ENCODE measurements at regions not wholly inside any gene's neighbourhood (a gene's known extent, or its start where the extent isn't known, plus 50 kb on each side); places are given as distances from the start of the nearest gene placed in this dataset.

DNA sequence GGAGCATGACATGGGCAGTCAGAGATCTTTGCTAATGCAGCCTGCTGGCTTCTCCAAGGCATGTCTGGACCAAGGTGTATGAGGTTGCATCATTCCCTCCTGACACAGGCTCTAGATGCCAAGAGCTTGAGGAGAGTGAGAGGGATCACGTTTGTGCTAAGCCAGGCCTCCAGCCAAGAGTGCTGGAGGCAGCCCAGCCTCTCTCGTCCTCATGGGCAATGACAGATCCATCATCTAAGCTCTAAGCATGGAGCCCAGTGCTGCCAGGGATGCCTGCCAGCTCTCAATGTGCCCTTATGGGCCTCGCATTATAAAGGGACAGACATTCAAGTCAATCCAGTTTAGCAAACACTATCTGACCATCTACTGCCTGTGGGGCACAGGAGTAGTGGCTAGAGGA lies 136.3 kb upstream of the VSTM2B start (continued):
- TF ChIP-seq TCF7L2 (IDR thresholded peaks at IDR 0.05; ENCODE audit: borderline replicate concordance, extremely low read depth, insufficient read depth, insufficient read length) (no peak), CEBPB (IDR thresholded peaks at IDR 0.05; ENCODE audit: low read depth) (no peak), ZNF274 (IDR thresholded peaks at IDR 0.05; ENCODE audit: low read depth, low read length) (no peak), SRF (IDR thresholded peaks at IDR 0.05; ENCODE audit: low read depth) (no peak)
- TF ChIP-seq, protein P1, sequence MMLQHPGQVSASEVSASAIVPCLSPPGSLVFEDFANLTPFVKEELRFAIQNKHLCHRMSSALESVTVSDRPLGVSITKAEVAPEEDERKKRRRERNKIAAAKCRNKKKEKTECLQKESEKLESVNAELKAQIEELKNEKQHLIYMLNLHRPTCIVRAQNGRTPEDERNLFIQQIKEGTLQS (IDR thresholded peaks at IDR 0.05) = no peak
- TF ChIP-seq, protein P2, sequence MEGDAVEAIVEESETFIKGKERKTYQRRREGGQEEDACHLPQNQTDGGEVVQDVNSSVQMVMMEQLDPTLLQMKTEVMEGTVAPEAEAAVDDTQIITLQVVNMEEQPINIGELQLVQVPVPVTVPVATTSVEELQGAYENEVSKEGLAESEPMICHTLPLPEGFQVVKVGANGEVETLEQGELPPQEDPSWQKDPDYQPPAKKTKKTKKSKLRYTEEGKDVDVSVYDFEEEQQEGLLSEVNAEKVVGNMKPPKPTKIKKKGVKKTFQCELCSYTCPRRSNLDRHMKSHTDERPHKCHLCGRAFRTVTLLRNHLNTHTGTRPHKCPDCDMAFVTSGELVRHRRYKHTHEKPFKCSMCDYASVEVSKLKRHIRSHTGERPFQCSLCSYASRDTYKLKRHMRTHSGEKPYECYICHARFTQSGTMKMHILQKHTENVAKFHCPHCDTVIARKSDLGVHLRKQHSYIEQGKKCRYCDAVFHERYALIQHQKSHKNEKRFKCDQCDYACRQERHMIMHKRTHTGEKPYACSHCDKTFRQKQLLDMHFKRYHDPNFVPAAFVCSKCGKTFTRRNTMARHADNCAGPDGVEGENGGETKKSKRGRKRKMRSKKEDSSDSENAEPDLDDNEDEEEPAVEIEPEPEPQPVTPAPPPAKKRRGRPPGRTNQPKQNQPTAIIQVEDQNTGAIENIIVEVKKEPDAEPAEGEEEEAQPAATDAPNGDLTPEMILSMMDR (IDR thresholded peaks at IDR 0.05 in 2 of 3, conservative IDR thresholded peaks at IDR 0.05 in 1 of 3; ENCODE audit: borderline replicate concordance in 1 of 3, insufficient read depth in 1 of 3, low read depth in 2 of 3, low read length in 2 of 3) = no peak

DNA sequence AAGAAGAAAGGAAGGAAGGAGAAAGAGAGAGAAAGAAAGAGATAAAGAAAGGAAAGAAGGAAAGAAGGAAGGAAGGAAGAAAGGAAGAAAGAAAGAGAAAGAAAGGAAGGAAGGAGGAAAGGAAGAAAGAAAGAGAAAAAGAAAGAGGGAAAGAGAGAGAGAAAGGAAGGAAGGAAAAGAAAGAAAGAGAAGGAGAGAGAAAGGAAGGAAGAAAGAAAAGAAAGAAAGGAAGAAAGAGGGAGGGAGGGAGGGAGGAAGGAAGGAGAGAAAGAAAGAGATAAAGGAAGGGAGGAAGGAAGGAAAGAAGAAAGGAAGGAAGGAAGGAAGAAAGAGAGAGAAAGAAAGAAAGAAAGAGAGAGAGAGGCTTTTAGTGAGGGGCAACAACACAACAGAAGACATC lies 135.1 kb upstream of the VSTM2B start:
- Histone ChIP-seq H3K9ac (ENCODE audit: low read length) (no peak overlapping the region), H4K20me1 (ENCODE audit: insufficient read depth) (no peaks in the 10 kb centered on the region), H3K27me3 (ENCODE audit: insufficient read depth, low read length) (no peaks in the 10 kb centered on the region; the same call in 1 of the 2 replicates), H3K36me3 (ENCODE audit: control insufficient read depth in 1 of 2, insufficient read depth in 2 of 2, low read length in 2 of 2) (no peaks in the 10 kb centered on the region), H3K27ac (ENCODE audit: low read depth, low read length) (no peak overlapping the region), H2AFZ (ENCODE audit: low read depth, low read length, poor library complexity, severe bottlenecking) (no peak overlapping the region), H3K79me2 (ENCODE audit: insufficient read depth, low read length) (no peaks in the 10 kb centered on the region), H3K9me2 (ENCODE audit: insufficient read depth) (no peaks in the 10 kb centered on the region), H3K4me2 (ENCODE audit: low read length) (no peak overlapping the region), H3K4me3 (replicated peaks in 1 of 2; ENCODE audit: low read depth in 1 of 2, low read length in 2 of 2) (no peak overlapping the region), H3K9me3 (ENCODE audit: control insufficient read depth in 1 of 2, insufficient read depth in 1 of 2, low read depth in 1 of 2, low read length in 2 of 2) (no peaks in the 10 kb centered on the region), H3K4me1 (ENCODE audit: control insufficient read depth in 1 of 2, insufficient read depth in 2 of 2, low read length in 2 of 2) (no peaks in the 10 kb centered on the region)
- ATAC-seq (no peak), DNase-seq (ENCODE audit: low read depth, low spot score) (no peak)
- ChIA-PET RAD21 (ENCODE audit: low non-redundant PET in 1 of 2, low total read pairs in 2 of 2, uncharacterized antibody in 2 of 2, unreplicated experiment in 2 of 2) (no interaction called here), POLR2A (no interaction called here), CTCF (no interaction called here)
- intact Hi-C loops (cut with micrococcal nuclease) = no loop called here
- no TSS peak for BruUV-seq (replicated peaks)
- TF ChIP-seq JUND (IDR thresholded peaks at IDR 0.05) = no peak
- TF ChIP-seq TCF7L2 (IDR thresholded peaks at IDR 0.05; ENCODE audit: borderline replicate concordance, extremely low read depth, insufficient read depth, insufficient read length) = no peak
- no peak for TF ChIP-seq POLR2A (IDR thresholded peaks at IDR 0.05; ENCODE audit: borderline replicate concordance, extremely low read depth, insufficient read depth, insufficient read length)
- TF ChIP-seq CEBPB (IDR thresholded peaks at IDR 0.05; ENCODE audit: low read depth) = no peak
- no peak for TF ChIP-seq EZH2phosphoT487 (IDR thresholded peaks at IDR 0.05; ENCODE audit: borderline replicate concordance)
- TF ChIP-seq, protein P2 (IDR thresholded peaks at IDR 0.05 in 2 of 3, conservative IDR thresholded peaks at IDR 0.05 in 1 of 3; ENCODE audit: borderline replicate concordance in 1 of 3, insufficient read depth in 1 of 3, low read depth in 2 of 3, low read length in 2 of 3) = no peak
- TF ChIP-seq, protein P3, sequence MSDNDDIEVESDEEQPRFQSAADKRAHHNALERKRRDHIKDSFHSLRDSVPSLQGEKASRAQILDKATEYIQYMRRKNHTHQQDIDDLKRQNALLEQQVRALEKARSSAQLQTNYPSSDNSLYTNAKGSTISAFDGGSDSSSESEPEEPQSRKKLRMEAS (IDR thresholded peaks at IDR 0.05) = no peak
- TF ChIP-seq, protein P4, sequence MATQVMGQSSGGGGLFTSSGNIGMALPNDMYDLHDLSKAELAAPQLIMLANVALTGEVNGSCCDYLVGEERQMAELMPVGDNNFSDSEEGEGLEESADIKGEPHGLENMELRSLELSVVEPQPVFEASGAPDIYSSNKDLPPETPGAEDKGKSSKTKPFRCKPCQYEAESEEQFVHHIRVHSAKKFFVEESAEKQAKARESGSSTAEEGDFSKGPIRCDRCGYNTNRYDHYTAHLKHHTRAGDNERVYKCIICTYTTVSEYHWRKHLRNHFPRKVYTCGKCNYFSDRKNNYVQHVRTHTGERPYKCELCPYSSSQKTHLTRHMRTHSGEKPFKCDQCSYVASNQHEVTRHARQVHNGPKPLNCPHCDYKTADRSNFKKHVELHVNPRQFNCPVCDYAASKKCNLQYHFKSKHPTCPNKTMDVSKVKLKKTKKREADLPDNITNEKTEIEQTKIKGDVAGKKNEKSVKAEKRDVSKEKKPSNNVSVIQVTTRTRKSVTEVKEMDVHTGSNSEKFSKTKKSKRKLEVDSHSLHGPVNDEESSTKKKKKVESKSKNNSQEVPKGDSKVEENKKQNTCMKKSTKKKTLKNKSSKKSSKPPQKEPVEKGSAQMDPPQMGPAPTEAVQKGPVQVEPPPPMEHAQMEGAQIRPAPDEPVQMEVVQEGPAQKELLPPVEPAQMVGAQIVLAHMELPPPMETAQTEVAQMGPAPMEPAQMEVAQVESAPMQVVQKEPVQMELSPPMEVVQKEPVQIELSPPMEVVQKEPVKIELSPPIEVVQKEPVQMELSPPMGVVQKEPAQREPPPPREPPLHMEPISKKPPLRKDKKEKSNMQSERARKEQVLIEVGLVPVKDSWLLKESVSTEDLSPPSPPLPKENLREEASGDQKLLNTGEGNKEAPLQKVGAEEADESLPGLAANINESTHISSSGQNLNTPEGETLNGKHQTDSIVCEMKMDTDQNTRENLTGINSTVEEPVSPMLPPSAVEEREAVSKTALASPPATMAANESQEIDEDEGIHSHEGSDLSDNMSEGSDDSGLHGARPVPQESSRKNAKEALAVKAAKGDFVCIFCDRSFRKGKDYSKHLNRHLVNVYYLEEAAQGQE (IDR thresholded peaks at IDR 0.05; ENCODE audit: low read depth) = no peak
- TF ChIP-seq, protein P5, sequence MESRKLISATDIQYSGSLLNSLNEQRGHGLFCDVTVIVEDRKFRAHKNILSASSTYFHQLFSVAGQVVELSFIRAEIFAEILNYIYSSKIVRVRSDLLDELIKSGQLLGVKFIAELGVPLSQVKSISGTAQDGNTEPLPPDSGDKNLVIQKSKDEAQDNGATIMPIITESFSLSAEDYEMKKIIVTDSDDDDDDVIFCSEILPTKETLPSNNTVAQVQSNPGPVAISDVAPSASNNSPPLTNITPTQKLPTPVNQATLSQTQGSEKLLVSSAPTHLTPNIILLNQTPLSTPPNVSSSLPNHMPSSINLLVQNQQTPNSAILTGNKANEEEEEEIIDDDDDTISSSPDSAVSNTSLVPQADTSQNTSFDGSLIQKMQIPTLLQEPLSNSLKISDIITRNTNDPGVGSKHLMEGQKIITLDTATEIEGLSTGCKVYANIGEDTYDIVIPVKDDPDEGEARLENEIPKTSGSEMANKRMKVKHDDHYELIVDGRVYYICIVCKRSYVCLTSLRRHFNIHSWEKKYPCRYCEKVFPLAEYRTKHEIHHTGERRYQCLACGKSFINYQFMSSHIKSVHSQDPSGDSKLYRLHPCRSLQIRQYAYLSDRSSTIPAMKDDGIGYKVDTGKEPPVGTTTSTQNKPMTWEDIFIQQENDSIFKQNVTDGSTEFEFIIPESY (IDR thresholded peaks at IDR 0.05; ENCODE audit: extremely low read depth, insufficient replicate concordance, low read length) = no peak
- no peak for TF ChIP-seq YY1 (IDR thresholded peaks at IDR 0.05; ENCODE audit: extremely low read depth, insufficient replicate concordance, low read depth, low read length)
